ENCODE measurements at regions not wholly inside any gene's neighbourhood (a gene's known extent, or its start where the extent isn't known, plus 50 kb on each side); places are given as distances from the start of the nearest gene placed in this dataset.
"Not testable (repeated sequence)": the region's sequence is repeated elsewhere in the genome, so short reads cannot be mapped to it uniquely, and the experiment has no call there.

GRCh38 chr16:65807858-65808257 is 558.6 kb upstream of the CDH5 start:
- TF ChIP-seq CTCF (IDR thresholded peaks at IDR 0.05) (no peak), POLR2A (IDR thresholded peaks at IDR 0.05) (no peak)
- Histone ChIP-seq H3K27me3 (no peaks in the 10 kb centered on the region), H3K4me1 (no peaks in the 10 kb centered on the region), H3K27ac (no peak overlapping the region), H3K9me3 (no peaks in the 10 kb centered on the region), H3K4me3 (no peak overlapping the region), H3K36me3 (no peaks in the 10 kb centered on the region)
- DNase-seq = no peak

GRCh38 chr16:65805704-65806103 is 560.8 kb upstream of the CDH5 start:
- DNase-seq, H3K27me3 ChIP-seq, H3K36me3 ChIP-seq, H3K4me3 ChIP-seq, H3K27ac ChIP-seq, H3K4me1 ChIP-seq, H3K9me3 ChIP-seq: not testable (repeated sequence)

- TF ChIP-seq POLR2A (IDR thresholded peaks at IDR 0.05) (no peak), CTCF (IDR thresholded peaks at IDR 0.05) (no peak)
- no peak overlapping the region for H3K27ac ChIP-seq
- H3K36me3 ChIP-seq = no peaks in the 10 kb centered on the region
- no peaks in the 10 kb centered on the region for H3K4me1 ChIP-seq
- no peak overlapping the region for H3K4me3 ChIP-seq
- no peaks in the 10 kb centered on the region for H3K27me3 ChIP-seq
- DNase-seq = no peak
- H3K9me3 ChIP-seq = no peaks in the 10 kb centered on the region
These were observed 570.0 kb upstream of the CDH5 start for GRCh38 chr16:65796481-65796880.

- Histone ChIP-seq H3K9me3 (no peaks in the 10 kb centered on the region), H3K4me1 (no peaks in the 10 kb centered on the region), H3K27ac (no peak overlapping the region), H3K4me3 (no peak overlapping the region), H3K27me3 (no peaks in the 10 kb centered on the region), H3K36me3 (no peaks in the 10 kb centered on the region)
- TF ChIP-seq POLR2A (IDR thresholded peaks at IDR 0.05) = no peak
- no peak for TF ChIP-seq CTCF (IDR thresholded peaks at IDR 0.05)
- no peak for DNase-seq
These were observed 571.5 kb upstream of the CDH5 start for GRCh38 chr16:65794973-65795372.

- no peak overlapping the region for H3K4me3 ChIP-seq
- H3K4me1 ChIP-seq = no peaks in the 10 kb centered on the region
- H3K27ac ChIP-seq = no peak overlapping the region
- no peaks in the 10 kb centered on the region for H3K36me3 ChIP-seq
- no peak for DNase-seq
- no peaks in the 10 kb centered on the region for H3K9me3 ChIP-seq
- H3K27me3 ChIP-seq = no peaks in the 10 kb centered on the region
- TF ChIP-seq POLR2A (IDR thresholded peaks at IDR 0.05) (no peak), CTCF (IDR thresholded peaks at IDR 0.05) (no peak)
These were observed 572.7 kb upstream of the CDH5 start for GRCh38 chr16:65793781-65794180.

GRCh38 chr16:65790768-65791167 is 575.7 kb upstream of the CDH5 start:
- Histone ChIP-seq H3K27ac (no peak overlapping the region), H3K4me1 (no peaks in the 10 kb centered on the region), H3K4me3 (no peak overlapping the region), H3K9me3 (no peaks in the 10 kb centered on the region), H3K36me3 (no peaks in the 10 kb centered on the region), H3K27me3 (no peaks in the 10 kb centered on the region)
- TF ChIP-seq POLR2A (IDR thresholded peaks at IDR 0.05) (no peak), CTCF (IDR thresholded peaks at IDR 0.05) (no peak)
- no peak for DNase-seq

All from Peyer's patch (tissue), 4 donors.